ENCODE measurements at regions not wholly inside any gene's neighbourhood (a gene's known extent, or its start where the extent isn't known, plus 50 kb on each side); places are given as distances from the start of the nearest gene placed in this dataset.
A peak's percentile ranks its signal among the peaks of the same experiment; 100 is the strongest.
"Not testable (repeated sequence)": the region's sequence is repeated elsewhere in the genome, so short reads cannot be mapped to it uniquely, and the experiment has no call there.

GRCh38 chr4:152193059-152193458, 342.8 kb downstream of the FBXW7 start:
- no peak for DNase-seq (ENCODE audit: low spot score)

GRCh38 chr4:152190907-152191306, 345.0 kb downstream of the FBXW7 start:
- DNase-seq (ENCODE audit: low spot score), result no peak

DNA sequence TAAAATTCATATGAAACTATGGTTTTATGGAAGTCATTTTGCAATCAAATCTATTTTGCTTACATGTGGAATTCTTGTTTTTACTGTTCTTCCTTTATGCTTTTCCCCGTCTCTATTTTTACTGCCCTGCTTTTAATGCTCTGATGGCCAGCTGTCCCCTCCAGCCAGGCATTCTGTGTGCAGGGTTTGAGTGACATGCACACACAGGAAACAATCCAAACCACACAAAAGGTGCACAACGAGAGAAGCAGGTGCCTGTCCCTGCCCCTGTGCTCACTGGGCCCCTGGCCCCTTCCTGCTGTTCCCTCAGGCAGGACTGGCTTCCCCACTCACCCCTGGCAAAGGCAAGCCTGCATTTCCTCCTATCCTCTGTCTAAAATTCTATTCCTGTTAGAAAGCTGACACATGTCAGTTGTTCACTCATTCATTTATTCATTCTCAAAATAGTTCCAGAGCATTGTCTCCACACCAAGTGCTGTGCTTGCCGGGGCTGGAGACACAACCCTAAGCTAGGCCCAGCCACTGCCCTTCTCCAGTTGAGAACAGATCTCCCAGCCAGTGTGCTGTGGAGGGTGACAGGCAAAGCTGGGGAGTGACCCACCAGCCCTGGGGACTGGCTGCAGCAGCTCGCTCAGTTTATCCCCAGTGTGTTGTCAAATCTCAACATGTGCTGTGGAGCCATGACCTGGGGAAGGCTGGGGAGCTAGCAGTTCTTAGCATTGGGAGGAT, 346.3 kb downstream of the FBXW7 start:
- DNase-seq (ENCODE audit: low spot score), result no peak

DNA sequence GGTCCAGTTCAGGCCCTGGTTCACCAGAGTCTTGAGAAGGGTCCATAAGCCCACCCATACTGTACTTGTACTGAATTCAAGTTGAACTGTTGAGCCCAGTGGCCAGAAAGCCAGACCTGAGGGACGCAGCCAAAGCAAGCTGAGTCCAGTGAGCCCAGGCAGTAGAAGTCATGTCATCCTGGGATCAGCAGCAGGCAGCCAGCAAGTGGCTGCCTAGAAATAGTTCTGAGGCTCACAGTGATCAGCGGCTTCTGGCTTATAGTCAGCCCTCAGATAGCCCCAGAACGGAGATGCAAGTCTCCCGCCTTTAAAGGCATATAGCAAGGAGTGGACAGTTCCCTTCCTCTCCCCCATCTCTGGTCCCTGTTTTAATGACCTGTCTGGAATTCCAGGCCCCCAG, 347.1 kb downstream of the FBXW7 start:
- DNase-seq (ENCODE audit: low spot score), result no peak

GRCh38 chr4:152187693-152188092, 348.2 kb downstream of the FBXW7 start:
- no peak for DNase-seq (ENCODE audit: low spot score)

GRCh38 chr4:152185786-152186550, 349.9 kb downstream of the FBXW7 start:
- no peak for DNase-seq (ENCODE audit: low spot score)

- DNase-seq (ENCODE audit: low spot score), result no peak
These were observed 354.7 kb downstream of the FBXW7 start for GRCh38 chr4:152181150-152181549.

- DNase-seq (ENCODE audit: low spot score), result no peak
These were observed 355.5 kb downstream of the FBXW7 start for GRCh38 chr4:152180369-152180768.

DNA sequence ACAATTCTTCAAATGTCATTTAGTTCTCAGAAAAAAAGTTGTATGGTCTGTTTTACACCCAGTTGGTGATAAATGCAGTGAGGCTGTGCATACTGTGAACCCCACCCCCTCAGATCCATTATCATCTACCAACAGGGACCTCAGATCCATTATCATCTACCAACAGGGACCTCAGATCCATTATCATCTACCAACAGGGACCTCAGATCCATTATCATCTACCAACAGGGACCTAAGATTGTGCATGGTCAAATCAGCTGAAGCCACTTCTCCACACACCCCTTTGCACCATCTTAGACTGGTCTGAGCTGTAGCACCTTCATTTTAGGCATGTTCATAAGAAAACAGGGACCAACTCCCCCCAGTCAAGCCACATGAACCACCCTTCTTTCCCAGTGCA, 358.4 kb downstream of the FBXW7 start:
- DNase-seq (ENCODE audit: low spot score), result not testable (repeated sequence)

GRCh38 chr4:152176627-152177214, 359.2 kb downstream of the FBXW7 start:
- no peak for DNase-seq (ENCODE audit: low spot score)

GRCh38 chr4:152175586-152175985, 360.3 kb downstream of the FBXW7 start:
- no peak for DNase-seq (ENCODE audit: low spot score)

GRCh38 chr4:152172146-152172545, 363.7 kb downstream of the FBXW7 start:
- no peak for DNase-seq (ENCODE audit: low spot score)

DNA sequence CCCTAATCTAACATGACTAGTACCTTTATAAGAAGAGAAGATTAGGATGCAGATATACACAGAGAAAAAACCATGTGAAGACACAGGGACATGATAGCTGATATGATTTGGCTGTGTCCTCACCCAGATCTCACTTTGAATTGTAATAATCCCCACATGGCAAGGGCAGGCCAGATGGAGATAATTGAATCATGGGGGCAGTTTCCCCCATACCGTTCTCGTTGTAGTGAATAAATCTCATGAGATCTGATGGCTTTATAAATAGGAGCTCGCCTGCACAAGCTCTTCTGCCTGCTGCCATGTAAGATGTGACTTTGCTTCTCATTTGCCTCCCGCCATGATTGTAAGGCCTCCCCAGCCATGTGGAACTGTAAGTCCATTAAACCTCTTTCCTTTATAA, 364.3 kb downstream of the FBXW7 start:
- no peak for DNase-seq (ENCODE audit: low spot score)

DNA sequence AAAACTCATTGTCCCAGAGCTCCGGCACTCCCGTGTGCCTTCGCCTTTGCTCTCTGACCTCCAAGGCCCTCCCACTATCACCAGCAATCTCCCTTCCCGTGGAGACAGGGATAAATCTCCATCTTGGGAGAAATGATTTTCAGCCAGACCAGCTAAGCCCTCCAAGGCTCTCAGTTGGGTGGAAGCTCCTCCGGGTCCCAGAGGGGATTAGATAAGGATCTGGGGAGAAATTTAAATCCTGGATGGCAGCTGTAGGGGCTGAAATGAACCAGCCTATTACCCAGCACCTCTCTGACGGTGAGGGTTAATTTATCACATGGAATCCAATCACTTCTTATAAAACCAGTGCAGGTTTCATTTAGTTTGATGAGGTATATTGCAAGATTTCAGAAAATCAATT, 366.2 kb downstream of the FBXW7 start:
- peak; percentile 86 for DNase-seq (ENCODE audit: low spot score)

DNA sequence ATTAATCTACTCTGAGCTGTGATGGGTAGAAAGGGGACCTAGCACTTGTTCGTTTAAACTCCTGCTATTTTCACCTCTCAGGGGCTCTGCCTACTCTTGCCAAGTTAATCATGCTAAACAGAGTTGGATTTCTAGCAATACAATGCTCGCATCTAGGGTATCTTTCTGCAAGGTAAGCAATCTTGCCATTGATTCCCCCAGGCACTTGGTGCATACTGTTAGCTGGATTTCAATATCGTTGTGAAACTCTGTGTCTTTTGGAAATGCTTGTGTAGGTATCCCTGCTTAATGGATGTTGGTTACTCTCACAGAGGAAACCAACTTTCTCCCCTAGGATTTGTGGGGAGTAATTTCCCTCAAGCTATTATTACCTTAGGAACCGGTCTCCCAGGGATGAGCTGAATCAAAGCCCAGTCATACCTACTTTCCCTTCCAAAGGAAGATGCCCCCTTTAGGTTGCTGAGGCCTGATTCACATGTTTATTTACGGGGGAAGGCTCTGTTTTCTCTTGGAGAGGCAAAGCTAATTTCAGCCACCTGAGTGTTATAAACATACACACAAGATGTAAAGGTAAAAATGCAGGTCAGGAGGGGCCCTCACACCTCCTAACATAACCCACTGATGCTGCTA, 366.8 kb downstream of the FBXW7 start:
- DNase-seq (ENCODE audit: low spot score), result no peak

DNA sequence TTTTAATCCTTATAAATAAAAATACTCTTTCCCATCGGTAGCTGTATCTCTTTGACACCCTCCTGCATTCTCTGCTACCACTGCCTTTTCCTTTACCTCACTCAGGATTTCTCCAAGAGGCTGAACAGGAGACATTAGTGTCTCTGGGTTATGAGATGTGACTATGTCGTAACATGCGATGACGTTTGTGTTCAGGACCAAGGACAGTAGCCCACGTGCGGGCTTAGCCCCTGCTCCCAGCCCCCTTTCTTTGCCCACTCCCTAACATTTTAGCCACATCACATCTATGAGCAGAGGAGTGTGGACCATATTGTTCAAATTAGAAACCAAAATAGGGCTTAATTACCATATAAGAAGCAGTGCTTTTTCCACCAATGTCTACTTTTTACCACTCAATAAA, 369.3 kb downstream of the FBXW7 start:
- DNase-seq (ENCODE audit: low spot score), result no peak

DNA sequence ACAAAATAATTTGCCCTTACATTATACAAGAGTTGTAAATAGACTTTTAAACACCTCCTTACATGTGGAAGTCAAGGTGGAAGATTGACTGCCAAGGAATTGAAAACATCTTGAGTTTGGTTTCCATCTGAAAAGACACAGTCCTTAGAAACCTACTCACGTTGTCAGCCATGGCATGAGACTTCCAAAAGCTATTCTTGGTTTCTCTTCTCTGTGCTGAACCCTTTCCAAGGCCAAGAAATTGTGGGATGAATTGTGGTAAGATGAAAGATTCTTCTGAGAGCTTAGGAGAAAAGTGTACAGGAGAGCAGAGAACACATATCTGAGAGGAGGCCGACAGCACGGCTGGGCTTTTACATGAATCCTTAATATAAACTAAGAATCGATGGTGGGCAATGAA, 370.0 kb downstream of the FBXW7 start:
- DNase-seq (ENCODE audit: low spot score), result no peak

GRCh38 chr4:152165146-152165545, 370.7 kb downstream of the FBXW7 start:
- no peak for DNase-seq (ENCODE audit: low spot score)

- no peak for DNase-seq (ENCODE audit: low spot score)
These were observed 371.3 kb downstream of the FBXW7 start for GRCh38 chr4:152164561-152164960.

DNA sequence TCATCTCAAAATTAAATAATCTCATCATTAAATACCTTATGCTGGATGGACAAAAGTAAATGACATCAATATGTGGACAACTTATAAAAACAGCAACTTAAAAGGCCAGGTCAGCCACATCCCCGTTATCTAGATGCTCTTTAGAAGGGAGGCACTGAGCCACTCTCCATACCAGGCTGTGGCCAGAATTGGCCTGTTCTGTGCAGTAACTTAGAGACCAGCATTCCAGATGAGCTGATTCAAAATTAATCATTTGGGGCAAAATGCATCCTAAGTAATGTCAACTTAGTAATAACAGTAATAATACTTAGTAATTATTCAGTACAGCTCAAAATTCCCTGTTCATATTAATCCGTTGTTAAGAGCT, 373.6 kb downstream of the FBXW7 start:
- DNase-seq (ENCODE audit: low spot score), result no peak

- no peak for DNase-seq (ENCODE audit: low spot score)
These were observed 374.1 kb downstream of the FBXW7 start for GRCh38 chr4:152161676-152162330.

- peak; percentile 68 for DNase-seq (ENCODE audit: low spot score)
These were observed 375.6 kb downstream of the FBXW7 start for GRCh38 chr4:152160225-152160800.

Measured in D341Med (cell line).